ENCODE measurements at regions not wholly inside any gene's neighbourhood (a gene's known extent, or its start where the extent isn't known, plus 50 kb on each side); places are given as distances from the start of the nearest gene placed in this dataset.
"Not testable (repeated sequence)": the region's sequence is repeated elsewhere in the genome, so short reads cannot be mapped to it uniquely, and the experiment has no call there.

DNA sequence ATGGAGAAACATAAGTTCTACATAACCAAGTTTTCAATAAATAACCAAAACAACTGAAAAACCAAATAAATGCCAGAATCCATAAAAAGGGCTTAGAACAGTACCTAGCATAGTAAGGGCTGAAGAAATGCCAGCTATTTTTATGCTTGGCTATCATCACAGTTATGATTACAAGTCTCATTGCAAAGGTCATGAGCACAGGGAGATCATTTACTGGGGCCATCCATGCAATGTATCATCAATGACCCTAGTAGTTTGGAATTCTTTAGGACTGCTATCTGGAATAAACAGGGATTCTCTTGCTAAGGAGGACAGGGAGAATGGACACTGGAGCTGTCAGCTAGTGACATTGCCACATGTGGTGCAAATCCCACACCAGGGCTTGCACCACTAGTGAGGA, 92.5 kb upstream of the NAP1L1 start:
- no peak overlapping the region for H3K4me3 ChIP-seq
- no peak overlapping the region for H3K27ac ChIP-seq
- DNase-seq (ENCODE audit: low spot score), result no peak
- intact Hi-C loops (cut with DNase I), result no loop called here
- H3K36me3 ChIP-seq, result no peaks in the 10 kb centered on the region
- H3K27me3 ChIP-seq (replicated peaks; ENCODE audit: insufficient read depth), result no peaks in the 10 kb centered on the region
- H3K4me1 ChIP-seq (replicated peaks), result no peaks in the 10 kb centered on the region
- no peak for TF ChIP-seq POLR2AphosphoS5 (IDR thresholded peaks at IDR 0.05)
- TF ChIP-seq POLR2A (IDR thresholded peaks at IDR 0.05), result no peak
- TF ChIP-seq, protein P1, sequence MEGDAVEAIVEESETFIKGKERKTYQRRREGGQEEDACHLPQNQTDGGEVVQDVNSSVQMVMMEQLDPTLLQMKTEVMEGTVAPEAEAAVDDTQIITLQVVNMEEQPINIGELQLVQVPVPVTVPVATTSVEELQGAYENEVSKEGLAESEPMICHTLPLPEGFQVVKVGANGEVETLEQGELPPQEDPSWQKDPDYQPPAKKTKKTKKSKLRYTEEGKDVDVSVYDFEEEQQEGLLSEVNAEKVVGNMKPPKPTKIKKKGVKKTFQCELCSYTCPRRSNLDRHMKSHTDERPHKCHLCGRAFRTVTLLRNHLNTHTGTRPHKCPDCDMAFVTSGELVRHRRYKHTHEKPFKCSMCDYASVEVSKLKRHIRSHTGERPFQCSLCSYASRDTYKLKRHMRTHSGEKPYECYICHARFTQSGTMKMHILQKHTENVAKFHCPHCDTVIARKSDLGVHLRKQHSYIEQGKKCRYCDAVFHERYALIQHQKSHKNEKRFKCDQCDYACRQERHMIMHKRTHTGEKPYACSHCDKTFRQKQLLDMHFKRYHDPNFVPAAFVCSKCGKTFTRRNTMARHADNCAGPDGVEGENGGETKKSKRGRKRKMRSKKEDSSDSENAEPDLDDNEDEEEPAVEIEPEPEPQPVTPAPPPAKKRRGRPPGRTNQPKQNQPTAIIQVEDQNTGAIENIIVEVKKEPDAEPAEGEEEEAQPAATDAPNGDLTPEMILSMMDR (IDR thresholded peaks at IDR 0.05), result no peak
- H3K9me3 ChIP-seq, result no peaks in the 10 kb centered on the region

DNA sequence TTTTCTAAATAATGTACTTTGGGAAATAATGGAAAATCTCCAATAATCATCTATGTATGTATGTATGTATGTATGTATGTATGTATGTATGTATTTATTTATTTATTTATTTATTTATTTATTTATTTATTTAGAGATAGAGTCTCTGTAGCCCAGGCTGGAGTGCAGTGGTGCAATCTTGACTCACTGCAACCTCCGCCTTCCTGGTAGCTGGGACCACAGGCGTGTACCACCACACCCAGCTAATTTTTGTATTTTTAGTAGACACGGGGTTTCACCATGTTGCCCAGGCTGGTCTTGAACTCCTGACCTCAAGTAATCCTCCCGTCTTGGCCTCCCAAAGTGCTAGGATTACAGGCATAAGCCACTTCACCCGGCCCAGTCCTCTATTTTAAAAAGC, 91.5 kb upstream of the NAP1L1 start:
- 78% methylated on average over 5 of the region's 5 CpGs for WGBS
- H3K9me3 ChIP-seq; DNase-seq (ENCODE audit: low spot score); intact Hi-C loops (cut with DNase I); H3K4me1 ChIP-seq (replicated peaks); H3K4me3 ChIP-seq; H3K27me3 ChIP-seq (replicated peaks; ENCODE audit: insufficient read depth); H3K36me3 ChIP-seq; H3K27ac ChIP-seq: not testable (repeated sequence)

DNA sequence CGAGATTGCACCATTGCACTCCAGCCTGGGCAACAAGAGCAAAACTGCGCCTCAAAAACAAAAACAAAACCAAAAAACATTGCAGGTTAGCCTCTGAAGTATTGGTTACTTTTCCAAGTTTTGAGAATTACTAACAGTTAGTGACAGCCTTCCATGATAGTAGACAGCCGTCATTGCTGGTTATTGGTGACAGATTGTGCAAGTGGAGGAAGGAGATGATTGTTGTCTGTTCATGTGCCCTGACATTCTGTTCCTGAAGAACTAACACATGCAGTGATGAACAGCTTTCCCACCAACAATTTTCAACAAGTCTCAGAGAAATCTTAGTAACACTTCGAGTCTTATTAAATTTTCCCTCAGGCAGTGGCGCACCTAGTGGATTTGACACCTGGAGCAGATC, 89.3 kb upstream of the NAP1L1 start:
- WGBS, result 90% methylated on average over 5 of the region's 5 CpGs
- TF ChIP-seq POLR2AphosphoS5 (IDR thresholded peaks at IDR 0.05) (no peak), POLR2A (IDR thresholded peaks at IDR 0.05) (no peak)
- TF ChIP-seq, protein P1 (IDR thresholded peaks at IDR 0.05), result no peak

DNA sequence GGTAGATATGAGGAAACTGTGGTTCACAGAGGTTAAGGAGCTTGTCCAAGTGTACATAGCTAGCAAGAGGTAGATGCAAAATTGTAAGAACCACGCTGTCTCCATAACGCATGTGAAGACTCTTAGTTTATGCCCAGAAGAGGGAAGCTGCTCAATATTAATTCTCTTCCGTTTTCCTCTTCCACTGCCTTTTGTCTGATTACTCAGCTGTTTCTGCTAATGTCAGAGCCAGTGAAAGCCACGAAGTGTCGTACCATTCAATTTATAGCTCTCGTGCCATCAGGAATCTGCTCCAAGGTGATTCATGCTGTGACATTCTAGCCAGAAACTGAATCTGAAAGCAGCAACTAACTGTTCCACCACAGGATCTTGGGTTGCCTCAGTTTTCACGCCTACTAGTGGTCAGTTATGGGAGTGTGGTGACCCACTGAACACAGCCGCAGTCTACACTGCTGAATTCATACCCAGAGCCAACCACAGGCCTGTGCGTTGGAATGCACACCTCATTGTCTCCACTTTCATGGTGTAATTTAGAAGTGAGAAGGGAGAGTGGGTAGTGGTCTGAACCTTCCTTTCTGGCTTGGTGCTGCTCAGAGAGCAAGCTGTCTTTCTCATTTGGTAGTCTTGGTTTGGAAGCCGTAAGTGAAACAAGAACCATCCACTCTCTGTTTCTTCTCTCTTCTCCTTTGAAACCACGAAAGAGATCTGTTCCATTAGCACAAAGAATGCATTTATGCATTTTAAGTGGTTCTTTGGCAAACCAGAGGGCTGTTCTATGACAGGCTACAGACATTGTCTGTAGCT, 74.2 kb upstream of the NAP1L1 start:
- peak; percentile 6 for DNase-seq (ENCODE audit: low spot score)
- Histone ChIP-seq H3K27ac (no peak overlapping the region), H3K4me1 (replicated peaks) (no peaks in the 10 kb centered on the region), H3K4me3 (no peak overlapping the region), H3K36me3 (no peaks in the 10 kb centered on the region), H3K27me3 (replicated peaks; ENCODE audit: insufficient read depth) (no peaks in the 10 kb centered on the region), H3K9me3 (no peaks in the 10 kb centered on the region)
- 53% methylated on average over 11 of the region's 11 CpGs for WGBS
- intact Hi-C loops (cut with DNase I), result no loop called here
- TF ChIP-seq, protein P1 (IDR thresholded peaks at IDR 0.05), result peak in 1 of 4 experiments; percentile 37
- TF ChIP-seq POLR2A (IDR thresholded peaks at IDR 0.05) (no peak), POLR2AphosphoS5 (IDR thresholded peaks at IDR 0.05) (no peak)

More for the DNA sequence above, 89.3 kb upstream of the NAP1L1 start:
- no peaks in the 10 kb centered on the region for H3K9me3 ChIP-seq
- no peak overlapping the region for H3K27ac ChIP-seq
- H3K4me3 ChIP-seq, result no peak overlapping the region
- no peak for DNase-seq (ENCODE audit: low spot score)
- no peaks in the 10 kb centered on the region for H3K36me3 ChIP-seq
- no peaks in the 10 kb centered on the region for H3K27me3 ChIP-seq (replicated peaks; ENCODE audit: insufficient read depth)
- intact Hi-C loops (cut with DNase I), result no loop called here
- no peaks in the 10 kb centered on the region for H3K4me1 ChIP-seq (replicated peaks)

DNA sequence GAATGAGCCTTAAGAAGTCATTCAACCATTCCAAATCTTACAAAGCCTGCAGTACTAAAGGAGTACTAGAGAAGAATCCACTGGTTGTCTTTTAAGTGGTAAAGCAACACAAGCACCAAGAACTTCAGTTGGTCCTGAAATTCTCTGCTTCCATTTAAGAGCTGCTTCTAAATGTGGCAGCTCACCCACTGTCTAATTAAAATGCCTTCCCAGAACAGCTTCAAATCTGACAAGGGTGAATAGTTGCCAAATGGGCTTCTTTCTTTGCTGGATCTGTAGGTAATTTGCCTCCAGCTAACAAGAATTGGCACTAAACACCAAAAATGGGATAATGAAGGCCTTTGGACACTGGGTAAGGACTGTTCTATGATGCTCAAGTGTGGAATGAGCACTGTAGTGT, 72.2 kb upstream of the NAP1L1 start:
- no peaks in the 10 kb centered on the region for H3K27me3 ChIP-seq (replicated peaks; ENCODE audit: insufficient read depth)
- TF ChIP-seq, protein P1 (IDR thresholded peaks at IDR 0.05), result no peak
- TF ChIP-seq POLR2A (IDR thresholded peaks at IDR 0.05) (no peak), POLR2AphosphoS5 (IDR thresholded peaks at IDR 0.05) (no peak)
- DNase-seq (ENCODE audit: low spot score), result no peak
- no peaks in the 10 kb centered on the region for H3K36me3 ChIP-seq
- no peaks in the 10 kb centered on the region for H3K4me1 ChIP-seq (replicated peaks)
- intact Hi-C loops (cut with DNase I), result no loop called here
- H3K27ac ChIP-seq, result no peak overlapping the region
- no peak overlapping the region for H3K4me3 ChIP-seq
- no peaks in the 10 kb centered on the region for H3K9me3 ChIP-seq
